ENCODE measurements at regions not wholly inside any gene's neighbourhood (a gene's known extent, or its start where the extent isn't known, plus 50 kb on each side); places are given as distances from the start of the nearest gene placed in this dataset.

- TF ChIP-seq CEBPB (IDR thresholded peaks at IDR 0.05) (no peak), FOXM1 (IDR thresholded peaks at IDR 0.05; ENCODE audit: borderline replicate concordance, low read depth) (no peak), REST (IDR thresholded peaks at IDR 0.05; ENCODE audit: low read depth) (no peak), USF1 (IDR thresholded peaks at IDR 0.05) (no peak), TAF1 (IDR thresholded peaks at IDR 0.05; ENCODE audit: low read depth) (no peak), TEAD4 (IDR thresholded peaks at IDR 0.05) (no peak), EP300 (IDR thresholded peaks at IDR 0.05; ENCODE audit: borderline replicate concordance) (no peak), NFIC (IDR thresholded peaks at IDR 0.05) (no peak), MAX (IDR thresholded peaks at IDR 0.05) (no peak), CREB1 (IDR thresholded peaks at IDR 0.05; ENCODE audit: low read depth) (no peak), ZBTB7A (IDR thresholded peaks at IDR 0.05; ENCODE audit: low read depth) (no peak), EGR1 (IDR thresholded peaks at IDR 0.05) (no peak), RAD21 (IDR thresholded peaks at IDR 0.05; ENCODE audit: low read depth) (no peak), YY1 (IDR thresholded peaks at IDR 0.05; ENCODE audit: low read depth) (no peak), TCF12 (IDR thresholded peaks at IDR 0.05; ENCODE audit: low read depth) (no peak)
Measured at GRCh38 chr7:3191548-3191947, 109.5 kb upstream of the SDK1 start.

DNA sequence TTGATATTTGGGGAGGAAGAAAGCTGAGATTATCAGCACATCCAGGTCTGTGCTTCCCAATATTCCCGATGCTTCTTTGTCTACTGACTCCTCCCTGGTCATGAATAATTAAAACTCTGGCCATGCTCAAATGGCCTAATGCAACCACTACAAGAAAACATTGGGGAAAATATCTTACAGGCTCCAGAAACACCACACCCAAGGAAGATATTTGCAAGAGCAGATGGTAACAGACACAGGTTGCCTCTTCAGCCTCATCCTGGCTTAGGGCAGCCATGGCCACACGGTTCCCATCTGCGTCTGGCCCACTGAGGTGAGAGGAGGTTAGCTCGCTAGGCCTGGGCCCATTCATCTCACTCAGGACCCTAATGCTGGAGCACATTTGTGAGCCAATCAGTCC, 108.4 kb upstream of the SDK1 start:
- TF ChIP-seq FOXM1 (IDR thresholded peaks at IDR 0.05; ENCODE audit: borderline replicate concordance, low read depth) = no peak
- TF ChIP-seq NFIC (IDR thresholded peaks at IDR 0.05) = no peak
- TF ChIP-seq YY1 (IDR thresholded peaks at IDR 0.05; ENCODE audit: low read depth) = no peak
- no peak for TF ChIP-seq CEBPB (IDR thresholded peaks at IDR 0.05)
- no peak for TF ChIP-seq EP300 (IDR thresholded peaks at IDR 0.05; ENCODE audit: borderline replicate concordance)
- TF ChIP-seq USF1 (IDR thresholded peaks at IDR 0.05) = no peak
- TF ChIP-seq MAX (IDR thresholded peaks at IDR 0.05) = no peak
- TF ChIP-seq TEAD4 (IDR thresholded peaks at IDR 0.05) = no peak
- no peak for TF ChIP-seq ZBTB7A (IDR thresholded peaks at IDR 0.05; ENCODE audit: low read depth)
- TF ChIP-seq REST (IDR thresholded peaks at IDR 0.05; ENCODE audit: low read depth) = no peak
- no peak for TF ChIP-seq RAD21 (IDR thresholded peaks at IDR 0.05; ENCODE audit: low read depth)
- no peak for TF ChIP-seq TCF12 (IDR thresholded peaks at IDR 0.05; ENCODE audit: low read depth)
- TF ChIP-seq CREB1 (IDR thresholded peaks at IDR 0.05; ENCODE audit: low read depth) = no peak
- TF ChIP-seq EGR1 (IDR thresholded peaks at IDR 0.05) = no peak

DNA sequence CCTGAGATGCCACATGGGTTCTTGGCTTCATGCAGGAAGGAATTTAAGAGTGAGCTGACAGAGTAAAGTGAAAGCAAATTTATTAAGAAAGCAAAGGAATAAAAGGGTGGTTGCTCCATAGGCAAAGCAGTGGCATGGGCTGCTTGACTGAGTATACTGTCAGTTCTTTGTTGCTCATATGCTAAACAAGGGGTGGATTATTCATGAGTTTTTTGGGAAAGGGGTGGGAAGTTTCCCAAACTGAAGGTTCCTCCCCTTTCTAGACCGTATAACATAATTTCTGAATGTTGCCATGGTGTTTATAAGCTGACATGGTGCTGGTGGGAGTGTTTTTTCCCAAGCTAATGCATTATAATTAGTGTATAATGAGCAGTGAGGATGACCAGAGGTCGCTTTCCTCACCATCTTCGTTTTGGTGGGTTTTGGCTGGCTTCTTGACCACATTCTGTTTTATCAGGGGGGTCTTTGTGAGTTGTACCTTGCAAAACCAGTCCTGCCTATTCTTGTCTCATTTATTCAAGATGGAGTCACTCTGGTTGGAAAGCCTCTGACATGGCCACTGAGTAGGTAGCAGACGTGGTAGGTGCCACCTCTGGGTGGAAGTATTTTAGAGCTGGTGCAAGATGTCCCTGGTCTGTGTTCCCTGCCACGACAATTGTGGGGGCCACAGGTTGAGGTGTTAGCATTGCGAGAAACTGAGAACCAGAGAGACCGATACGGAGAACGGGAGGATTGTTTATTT, 107.5 kb upstream of the SDK1 start:
- no peak for TF ChIP-seq EP300 (IDR thresholded peaks at IDR 0.05; ENCODE audit: borderline replicate concordance)
- no peak for TF ChIP-seq FOXM1 (IDR thresholded peaks at IDR 0.05; ENCODE audit: borderline replicate concordance, low read depth)

DNA sequence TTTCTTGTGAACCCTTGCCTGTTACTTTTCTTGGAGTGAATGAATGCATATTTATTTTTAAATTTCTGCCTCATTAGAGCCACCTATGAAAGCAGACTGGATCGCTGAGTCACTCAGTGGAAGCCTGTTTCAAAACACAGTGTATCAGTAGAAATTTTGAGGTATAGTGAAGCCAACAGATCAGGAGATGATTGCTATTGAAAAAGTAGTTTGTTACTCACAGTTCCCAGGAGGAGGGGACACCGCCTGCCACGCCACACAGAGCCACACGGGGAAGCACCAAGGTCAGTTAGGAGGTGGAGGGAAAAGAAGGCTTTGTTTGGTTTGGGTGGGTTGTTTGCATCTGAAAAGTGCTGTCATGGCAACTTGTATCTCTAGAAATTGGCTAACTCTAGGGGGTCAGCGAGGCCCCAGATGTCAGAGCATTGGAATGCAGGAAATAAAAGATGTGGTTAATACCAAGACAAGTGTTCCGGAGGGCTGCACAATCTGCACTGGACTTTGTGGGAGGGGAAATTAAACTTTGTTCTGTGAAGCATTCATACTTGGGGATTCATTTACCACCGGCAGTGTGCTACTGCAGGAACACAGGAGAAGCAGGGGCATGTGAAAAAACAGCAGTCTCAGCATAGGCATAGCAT, 106.4 kb upstream of the SDK1 start:
- TF ChIP-seq MAX (IDR thresholded peaks at IDR 0.05) (no peak), NFIC (IDR thresholded peaks at IDR 0.05) (no peak), TEAD4 (IDR thresholded peaks at IDR 0.05) (no peak), EGR1 (IDR thresholded peaks at IDR 0.05) (no peak), EP300 (IDR thresholded peaks at IDR 0.05; ENCODE audit: borderline replicate concordance) (no peak), TCF12 (IDR thresholded peaks at IDR 0.05; ENCODE audit: low read depth) (no peak), CREB1 (IDR thresholded peaks at IDR 0.05; ENCODE audit: low read depth) (no peak), CEBPB (IDR thresholded peaks at IDR 0.05) (no peak), REST (IDR thresholded peaks at IDR 0.05; ENCODE audit: low read depth) (no peak), TAF1 (IDR thresholded peaks at IDR 0.05; ENCODE audit: low read depth) (no peak), USF1 (IDR thresholded peaks at IDR 0.05) (no peak)
